NK-92 treated with Interleukin-12 subunit alpha and Interleukin-12 subunit beta, amount 100 ng/mL, for 24 hours (cell line): ENCODE measurements at regions not wholly inside any gene's neighbourhood (a gene's known extent, or its start where the extent isn't known, plus 50 kb on each side); places are given as distances from the start of the nearest gene placed in this dataset.
"Not testable (repeated sequence)": the region's sequence is repeated elsewhere in the genome, so short reads cannot be mapped to it uniquely, and the experiment has no call there.

ENCODE experiments used
- DNase-seq: peaks from one replicate; lab custom pipeline; 2025; lab: John Stamatoyannopoulos, UW

DNA sequence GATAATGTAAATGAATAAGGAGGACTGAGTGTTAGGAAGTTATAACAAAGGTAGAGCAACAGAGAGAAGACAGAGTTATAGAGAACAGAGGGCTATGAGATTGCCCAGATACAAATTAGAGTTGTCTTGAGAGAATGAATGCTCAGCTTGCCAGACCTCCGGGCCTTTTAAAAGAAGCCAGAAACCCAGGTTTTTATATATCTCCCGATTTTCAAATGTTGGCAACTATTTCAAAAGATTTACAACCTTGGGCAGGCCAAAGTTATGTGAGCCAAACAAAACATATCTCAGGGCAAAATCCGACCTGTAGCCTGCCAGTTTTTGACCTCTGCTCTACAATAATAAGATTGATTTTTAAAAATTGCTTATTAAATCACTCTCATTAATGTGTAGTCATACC is 573.1 kb upstream of the SLC10A2 start:
- no peak for DNase-seq

DNA sequence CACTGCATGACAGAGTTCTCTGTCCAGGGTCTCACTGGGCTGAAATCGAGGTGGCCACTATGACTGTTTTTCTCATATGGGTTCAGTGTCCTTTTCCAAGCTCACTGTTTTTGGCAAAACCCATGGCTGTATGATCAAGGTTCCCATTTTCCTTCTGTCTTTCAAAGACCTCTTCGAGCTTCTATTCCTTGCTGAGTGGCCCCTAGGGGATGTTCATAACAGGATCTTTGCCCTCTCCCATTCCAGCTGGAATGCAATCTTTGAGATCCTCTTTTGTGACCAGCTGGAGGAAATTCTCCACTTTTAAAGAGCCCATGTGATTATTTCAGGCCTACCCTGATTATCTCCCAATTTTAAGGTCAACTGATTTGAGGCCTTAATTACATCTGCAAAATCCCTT is 572.5 kb upstream of the SLC10A2 start:
- no peak for DNase-seq

DNA sequence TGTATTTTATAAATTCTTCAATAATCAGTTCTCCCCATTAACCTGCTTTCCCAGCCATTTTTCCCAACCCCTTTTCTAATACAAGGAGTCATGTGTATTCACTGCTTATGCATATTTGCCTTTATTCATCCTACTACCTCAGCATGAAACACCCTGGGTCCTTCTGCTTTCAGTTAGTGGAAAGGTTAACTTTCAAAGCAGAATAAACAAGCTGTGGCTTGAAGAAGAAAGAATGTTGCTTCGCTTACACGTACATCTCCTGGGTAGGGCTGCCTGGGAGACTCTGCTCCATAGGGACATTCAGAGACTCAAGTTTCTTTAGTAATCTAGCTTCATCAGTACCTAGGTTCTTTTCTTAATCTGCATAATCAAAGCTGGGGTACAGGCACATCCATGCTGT is 567.8 kb upstream of the SLC10A2 start:
- no peak for DNase-seq

DNA sequence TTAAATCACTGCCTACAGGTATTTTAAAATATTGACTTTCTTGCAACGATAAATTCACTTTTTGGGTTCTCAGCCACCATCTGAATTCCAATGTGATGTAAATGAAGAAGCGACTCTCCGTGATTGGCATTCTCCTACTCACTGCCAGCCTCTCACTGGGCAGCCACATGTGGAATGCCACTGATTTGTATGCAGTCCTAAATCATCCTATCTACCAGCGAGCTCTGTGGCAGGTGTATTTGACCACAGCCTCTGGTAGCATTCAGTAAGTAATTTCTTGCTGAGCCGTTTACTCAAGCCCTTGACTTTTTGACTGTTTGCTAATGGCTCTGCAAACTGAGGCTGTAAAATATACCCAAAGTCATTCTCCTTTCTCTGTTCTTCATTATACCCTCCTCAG is 559.0 kb upstream of the SLC10A2 start:
- DNase-seq = no peak

DNA sequence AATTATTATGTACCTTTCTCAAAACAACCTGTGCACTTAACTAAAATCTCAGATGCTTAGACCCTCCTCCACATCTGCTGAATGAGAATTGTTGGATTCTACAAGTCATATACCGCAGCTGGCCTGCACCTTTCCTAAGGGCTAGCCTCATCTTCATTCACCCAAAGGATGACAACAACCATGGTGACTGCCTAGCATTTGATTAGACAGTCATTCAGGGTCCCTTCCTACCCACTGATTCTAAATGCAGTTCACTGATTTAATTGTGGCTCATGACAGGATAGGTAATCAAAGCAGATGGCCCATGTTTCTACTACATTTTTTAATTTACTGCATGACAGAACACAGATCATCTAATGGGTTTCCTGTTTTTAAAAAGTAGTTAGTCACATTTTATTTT is 551.9 kb upstream of the SLC10A2 start:
- DNase-seq = no peak

DNA sequence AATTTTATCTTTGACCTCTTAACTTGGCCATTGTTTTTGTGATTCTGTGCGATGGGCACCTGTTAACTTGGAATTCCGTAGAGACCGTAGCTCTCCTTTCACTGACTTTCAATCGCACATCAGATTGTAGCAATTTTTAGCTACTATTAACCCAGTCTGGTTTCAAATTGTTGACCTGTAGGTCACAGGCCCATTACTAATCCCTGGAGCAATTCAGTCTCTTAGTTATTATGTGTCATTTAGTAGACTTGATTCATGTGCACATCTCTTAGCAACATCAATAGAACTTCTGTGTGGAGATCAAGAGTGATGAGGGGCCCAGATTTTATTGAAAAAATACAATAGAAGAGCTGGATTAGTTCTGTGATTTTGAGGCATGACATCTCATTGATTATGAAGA is 549.6 kb upstream of the SLC10A2 start:
- DNase-seq = no peak

DNA sequence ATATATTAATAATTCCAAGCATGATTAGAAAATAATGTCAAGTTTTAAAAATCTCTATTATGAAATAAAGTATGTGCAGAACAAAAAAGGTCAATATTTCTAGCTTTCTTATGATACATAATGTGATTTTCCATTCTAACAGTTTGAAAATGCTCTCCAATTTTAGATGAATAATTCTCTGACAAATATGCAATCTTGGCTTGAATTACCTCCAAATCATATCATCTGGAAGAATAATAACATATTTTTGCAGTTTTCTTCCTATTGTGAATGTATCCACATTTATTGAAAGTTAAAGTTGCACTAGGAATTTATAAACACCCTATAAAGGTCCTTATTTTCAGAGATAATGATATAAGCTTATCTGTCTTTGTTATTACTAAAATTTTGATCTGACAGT is 548.5 kb upstream of the SLC10A2 start:
- DNase-seq = no peak

DNA sequence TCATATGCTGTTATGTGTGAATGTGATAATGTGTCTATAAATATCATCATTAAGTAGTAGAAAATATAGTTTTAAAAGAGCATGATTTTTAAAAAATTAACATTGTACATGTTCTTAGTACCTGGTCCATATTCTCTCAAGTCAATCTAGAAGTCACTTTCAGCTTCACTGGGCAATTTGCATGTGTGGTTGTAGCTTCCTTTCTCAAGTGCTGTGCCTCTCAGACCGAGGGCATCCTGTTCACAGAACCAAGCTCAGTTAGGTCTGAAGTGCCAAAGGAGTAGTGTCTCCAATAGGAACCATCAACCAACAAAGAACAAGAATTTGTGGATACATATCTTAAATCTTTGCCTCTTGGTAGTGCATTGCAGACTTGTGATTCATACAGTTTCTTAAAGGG is 541.8 kb upstream of the SLC10A2 start:
- no peak for DNase-seq

DNA sequence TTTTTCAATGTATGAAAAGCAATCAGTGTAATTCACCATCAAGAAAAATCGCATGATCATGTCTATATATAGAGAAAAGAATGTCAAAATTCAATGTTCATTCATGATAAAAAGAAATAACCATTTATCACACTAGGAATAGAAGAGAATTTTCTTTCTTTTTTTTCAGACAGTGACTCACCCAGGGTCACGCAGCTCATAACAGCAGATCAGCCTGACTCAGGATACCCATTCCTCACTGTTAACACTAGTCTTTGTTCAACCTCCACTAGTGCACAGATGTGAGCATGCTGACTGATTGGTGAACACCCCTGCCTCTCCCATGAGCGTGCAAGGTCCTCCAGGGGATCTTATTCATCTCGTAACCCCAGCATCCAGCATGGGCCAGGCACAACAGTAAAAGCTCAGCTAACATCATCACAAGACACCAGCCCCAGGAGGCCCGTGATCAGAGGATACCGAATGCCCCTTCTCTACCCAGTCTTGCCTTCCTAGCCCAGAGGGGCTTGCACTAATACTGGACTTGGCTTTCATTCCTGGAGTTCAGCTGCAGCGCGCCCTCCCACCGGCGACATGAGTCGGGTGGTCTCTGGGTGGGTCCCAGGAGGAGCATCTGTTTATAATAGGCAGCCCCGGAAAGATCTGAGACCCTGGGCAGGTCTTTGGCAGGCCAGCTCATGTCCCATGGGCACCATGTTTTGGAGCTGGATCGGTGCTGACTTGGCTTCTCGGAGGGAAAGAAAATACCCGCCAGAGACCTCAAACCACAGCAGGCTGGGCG is 539.5 kb upstream of the SLC10A2 start:
- DNase-seq = no peak

DNA sequence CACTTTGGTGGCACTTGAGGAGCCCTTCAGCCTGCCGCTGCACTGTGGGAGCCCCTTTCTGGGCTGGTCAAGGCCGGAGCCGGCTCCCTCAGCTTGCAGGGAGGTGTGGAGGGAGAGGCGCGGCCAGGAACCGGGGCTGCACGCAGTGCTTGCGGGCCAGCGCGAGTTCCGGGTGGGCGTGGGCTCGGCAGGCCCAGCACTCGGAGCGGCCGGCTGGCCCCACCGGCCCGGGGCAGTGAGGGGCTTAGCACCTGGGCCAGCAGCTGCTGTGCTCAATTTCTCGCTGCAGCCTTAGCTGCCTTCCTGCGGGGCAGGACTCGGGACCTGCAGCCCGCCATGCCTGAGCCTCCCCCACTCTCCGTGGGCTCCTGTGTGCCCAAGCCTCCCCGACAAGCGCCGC is 533.7 kb upstream of the SLC10A2 start:
- DNase-seq = not testable (repeated sequence)

DNA sequence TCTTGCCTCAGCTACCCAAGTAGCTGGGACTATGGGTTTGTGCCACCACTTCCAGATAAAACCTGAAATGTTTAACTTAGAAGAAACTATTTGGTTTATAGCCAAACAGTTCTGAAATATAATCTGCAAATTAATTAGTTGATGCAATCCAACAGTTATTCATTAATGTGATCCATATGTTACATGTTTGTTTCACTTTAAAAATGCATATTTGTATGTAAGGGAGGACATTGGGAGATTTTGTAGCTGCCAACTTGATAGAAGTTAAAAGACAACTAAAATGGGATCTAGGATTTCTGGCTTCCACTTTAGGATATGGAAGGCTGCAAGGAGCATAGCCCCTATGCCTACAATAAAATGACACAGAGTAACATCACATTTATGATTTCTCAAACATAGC is 532.5 kb upstream of the SLC10A2 start:
- DNase-seq = no peak

DNA sequence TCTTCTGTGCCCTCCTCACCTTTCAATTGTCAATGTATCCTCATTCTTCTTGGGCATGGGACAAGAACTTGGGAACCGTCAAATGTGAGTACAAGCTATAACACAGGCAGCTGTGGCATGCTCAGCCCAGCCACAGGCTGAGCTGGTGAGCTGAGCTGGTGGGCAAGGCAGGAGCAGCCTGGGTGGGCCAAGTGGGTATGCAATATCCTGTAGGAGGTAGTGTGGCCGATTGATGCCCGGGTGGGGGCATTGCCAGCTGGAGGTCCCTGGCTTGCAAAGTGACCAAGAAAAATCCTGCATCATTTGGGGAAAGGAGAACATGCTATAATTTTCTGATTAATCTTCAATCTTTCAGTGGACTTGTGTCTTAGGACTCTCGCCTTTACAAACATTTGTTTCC is 507.2 kb upstream of the SLC10A2 start:
- no peak for DNase-seq

DNA sequence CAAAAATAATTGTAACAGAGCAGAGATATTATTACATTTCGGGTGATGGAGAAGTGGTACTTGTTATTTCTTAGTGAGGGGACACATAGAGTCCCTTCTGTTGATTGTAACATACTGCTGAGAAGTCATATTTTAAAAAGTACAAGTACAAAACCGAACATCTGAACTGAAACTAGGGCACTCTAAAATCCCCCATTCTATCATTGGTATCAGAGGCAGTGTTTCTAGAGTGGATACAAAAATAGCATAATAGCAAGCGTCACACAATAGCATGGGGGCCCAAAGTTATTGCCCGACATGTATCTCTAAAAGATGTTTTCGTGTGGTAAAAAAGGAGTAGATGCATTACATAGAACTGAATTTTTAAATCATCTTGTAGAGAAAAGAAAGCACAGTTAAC is 502.1 kb upstream of the SLC10A2 start:
- DNase-seq = no peak

DNA sequence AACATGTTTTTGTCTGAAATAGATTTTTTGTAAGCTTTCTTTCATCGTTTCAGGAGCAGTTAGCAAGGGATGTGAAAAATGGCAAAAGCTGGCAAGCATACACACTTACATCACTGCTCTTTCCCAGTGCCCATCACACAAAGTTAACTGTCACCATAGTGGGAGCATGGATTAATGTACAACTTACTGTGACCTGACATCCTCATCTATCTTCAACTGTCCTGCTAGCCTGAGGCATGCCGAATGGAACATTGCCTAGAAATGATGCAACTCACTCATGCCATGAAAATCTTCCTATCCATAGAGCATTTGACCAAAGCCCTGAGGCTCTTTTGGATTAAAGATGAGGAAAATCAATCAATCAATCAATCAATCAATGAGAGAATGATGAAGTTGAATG is 491.7 kb upstream of the SLC10A2 start:
- no peak for DNase-seq

DNA sequence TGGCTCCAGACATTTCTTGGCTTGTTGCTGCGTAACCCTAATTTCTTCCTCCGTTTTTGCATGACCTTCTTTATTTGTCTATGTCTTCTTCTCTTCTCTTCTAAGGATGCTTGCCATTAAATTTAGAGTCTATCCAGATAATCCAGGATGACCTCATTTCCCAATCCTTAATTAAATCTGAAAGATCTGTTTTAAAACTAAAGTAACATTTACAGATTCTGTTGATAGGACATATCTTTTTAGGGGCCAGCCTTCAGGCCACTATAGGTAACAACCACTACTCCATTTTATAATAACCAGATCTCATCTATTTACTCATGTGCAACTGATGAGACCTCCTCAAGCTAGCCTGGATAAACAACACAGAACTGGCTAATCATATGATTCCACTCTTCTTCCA is 490.5 kb upstream of the SLC10A2 start:
- DNase-seq = no peak

DNA sequence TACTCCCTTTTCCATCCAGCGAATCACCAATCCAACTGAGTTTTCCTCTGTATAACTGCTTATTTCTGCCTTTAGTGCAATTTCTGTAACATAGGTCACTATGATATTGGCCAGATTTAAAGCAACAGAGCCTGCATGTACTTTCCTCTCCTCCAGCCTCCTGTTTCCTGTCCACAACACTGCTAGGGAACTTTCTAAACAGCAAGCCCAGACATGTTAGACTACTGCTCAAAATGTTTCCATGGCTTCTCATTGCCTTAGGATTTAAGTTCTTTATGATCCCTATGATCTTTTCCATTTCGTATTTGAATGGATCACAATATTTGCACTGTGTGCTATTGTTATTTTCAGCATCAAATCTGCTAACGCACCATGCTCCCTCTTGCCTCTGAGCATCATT is 481.7 kb upstream of the SLC10A2 start:
- DNase-seq = no peak

DNA sequence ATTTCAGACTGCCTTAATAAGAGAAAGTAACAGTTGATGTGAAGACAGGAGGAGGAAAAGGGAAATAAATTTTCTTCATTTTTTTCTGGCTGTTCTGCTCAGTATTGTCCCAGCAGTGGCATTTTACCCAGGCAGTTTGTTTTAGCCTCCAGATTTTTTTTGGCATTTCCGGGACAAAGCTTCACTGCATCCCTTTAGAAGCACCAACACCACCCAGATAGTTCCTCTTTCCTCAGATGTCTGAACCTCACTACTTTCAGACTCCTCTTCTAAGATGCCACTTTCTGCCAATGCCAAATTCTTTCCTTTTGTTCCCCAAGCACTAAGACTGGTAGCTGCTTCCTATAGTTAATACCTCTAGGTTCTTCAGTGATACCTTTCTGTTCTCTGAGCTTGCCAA is 480.1 kb upstream of the SLC10A2 start:
- DNase-seq = no peak

DNA sequence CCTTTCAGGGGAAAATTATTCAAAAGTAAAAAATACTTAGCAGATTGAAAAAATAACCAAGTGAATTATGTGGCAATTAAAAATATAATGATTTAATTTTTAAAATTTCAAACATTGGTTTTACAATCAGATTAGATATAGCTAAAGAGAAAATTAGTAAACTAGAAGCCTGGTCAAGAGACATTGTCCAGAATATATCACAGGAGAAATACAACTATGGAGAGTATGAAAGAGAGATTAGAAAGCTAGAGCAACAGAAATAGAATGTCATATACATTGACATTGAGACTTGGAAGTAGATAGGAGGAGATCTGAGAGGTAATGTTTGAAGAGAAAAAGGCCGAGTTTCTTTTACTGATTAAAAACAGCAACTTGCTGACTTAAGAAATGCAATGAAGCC is 476.4 kb upstream of the SLC10A2 start:
- no peak for DNase-seq

DNA sequence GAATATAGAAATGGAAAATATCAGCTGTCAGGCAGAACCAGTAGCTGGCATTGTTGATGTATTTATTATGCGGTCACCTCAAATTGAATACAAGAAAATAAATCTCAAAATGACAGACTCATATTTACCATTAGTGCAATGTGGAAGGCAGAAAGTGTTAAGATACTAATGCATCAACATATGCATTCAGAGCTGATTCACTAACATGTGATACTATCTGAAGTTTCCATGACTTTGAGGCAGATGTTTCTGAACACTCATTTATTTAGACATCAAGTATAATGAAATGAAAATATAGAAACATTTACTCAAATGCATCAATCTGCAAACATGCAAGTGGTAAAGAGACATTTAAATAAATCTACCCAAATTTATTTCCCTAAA is 474.2 kb upstream of the SLC10A2 start:
- DNase-seq = no peak

DNA sequence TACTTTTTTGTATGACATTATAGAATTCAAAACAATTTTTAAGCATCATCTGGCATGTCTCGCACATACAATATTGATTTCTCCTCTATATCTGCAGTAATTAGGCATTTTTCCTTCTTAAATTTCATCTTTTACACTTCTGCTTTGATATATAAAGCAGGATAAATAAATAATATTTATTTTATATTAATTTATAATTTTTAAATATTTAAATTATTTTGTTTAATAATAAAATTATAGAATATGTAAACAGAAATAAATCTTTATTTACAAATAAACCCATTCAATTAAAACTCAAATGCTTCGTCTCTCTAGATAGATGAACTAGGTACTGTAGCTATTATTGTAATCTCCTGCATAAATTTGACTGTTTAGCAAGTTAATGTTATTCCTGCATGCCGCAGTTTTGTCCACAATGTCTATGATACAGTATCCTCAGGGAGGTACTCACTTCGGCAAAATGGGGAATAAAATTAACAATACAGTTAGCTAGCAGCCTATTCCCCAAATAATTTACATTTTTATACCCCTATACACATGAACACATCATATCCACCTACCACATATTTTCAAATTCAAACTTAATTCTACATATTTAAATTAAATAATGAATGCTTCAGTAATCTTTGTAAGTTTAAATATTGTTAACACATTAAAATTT is 473.6 kb upstream of the SLC10A2 start:
- no peak for DNase-seq

DNA sequence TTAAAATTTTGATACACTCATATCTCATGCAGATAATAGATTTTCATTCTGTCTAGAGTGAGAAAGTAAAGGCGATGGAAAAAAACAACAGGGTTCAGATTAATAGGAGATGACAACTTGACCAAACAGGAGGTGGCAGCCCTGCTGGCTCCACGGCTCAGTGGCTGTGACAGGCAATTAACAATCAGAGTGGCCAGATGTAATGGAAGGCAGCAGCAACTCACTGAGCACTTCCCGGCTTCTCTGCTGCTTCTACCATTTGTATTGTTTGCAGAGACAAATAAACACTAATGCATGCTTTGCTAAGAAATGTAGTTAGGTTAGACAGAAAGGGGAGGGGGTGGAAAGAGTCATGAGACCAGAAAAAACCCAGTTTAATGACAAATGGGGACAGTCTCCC is 473.0 kb upstream of the SLC10A2 start:
- no peak for DNase-seq

DNA sequence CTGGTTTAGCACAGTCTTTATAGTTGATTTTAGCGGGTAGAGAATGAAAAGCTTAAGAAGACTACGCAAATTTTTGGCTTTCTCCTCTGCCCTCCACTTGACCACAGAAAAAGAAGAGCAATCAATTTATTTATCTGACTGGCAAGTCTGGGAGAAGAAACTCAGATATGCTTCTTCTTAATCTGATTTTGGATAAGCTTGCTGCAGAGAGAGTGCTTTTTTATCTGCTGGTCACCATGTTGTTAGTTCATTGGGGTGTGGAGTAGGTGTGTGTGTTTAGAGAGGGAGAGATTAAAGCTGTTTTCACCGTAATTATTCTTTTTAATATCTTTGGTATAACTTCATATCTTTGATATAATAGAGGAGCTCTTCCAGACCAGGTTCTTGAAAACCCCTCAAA is 471.4 kb upstream of the SLC10A2 start:
- no peak for DNase-seq

DNA sequence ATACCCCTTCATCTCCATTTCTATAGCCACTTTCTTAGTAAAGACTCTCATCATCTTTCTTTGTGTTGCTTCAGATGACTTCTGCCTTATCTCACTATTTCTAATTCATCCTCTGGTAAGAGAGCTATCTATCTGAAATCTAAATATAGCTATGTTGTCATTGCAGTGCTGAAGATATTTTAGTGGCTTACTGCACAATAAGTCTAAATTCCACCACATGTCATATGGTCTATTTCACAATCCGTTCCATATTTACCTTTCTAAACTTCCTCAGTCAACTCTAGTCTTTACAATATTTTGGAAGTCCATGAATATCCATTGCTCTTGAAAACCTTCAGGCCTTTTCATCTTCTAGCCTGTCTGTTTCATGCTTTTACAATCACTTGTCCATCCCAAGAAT is 465.1 kb upstream of the SLC10A2 start:
- DNase-seq = no peak

DNA sequence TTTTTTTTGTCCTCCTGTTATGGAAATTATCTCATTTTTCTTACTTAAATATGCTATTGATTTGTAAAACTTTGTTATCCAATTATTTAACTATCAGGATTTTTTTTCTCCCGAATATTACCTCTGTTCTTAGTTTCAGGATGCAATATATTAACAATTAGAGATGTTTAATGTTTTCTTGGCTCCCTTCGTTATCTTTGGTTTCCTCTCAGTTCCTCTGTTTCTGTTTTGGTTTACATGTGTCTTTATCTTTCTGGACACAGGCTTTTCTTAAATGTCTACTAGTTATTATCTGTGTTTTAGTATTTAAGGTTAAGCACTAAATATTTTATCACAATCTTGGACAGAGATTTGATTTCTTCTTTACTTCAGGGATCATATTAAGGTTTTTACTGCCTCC is 462.2 kb upstream of the SLC10A2 start:
- no peak for DNase-seq
